NCI-H748 (cell line): ENCODE measurements at regions not wholly inside any gene's neighbourhood (a gene's known extent, or its start where the extent isn't known, plus 50 kb on each side); places are given as distances from the start of the nearest gene placed in this dataset.

ENCODE experiments used
- DNase-seq: peaks from one replicate; lab custom pipeline; 2025; ENCODE audit not compliant: unreplicated experiment; lab: John Stamatoyannopoulos, UW

- DNase-seq = no peak
These were observed 143.3 kb downstream of the GLI2 start for GRCh38 chr2:120878970-120879369.

GRCh38 chr2:120879431-120880295, 144.0 kb downstream of the GLI2 start:
- peak; percentile 55 for DNase-seq

- no peak for DNase-seq
These were observed 144.7 kb downstream of the GLI2 start for GRCh38 chr2:120880381-120880780.

- no peak for DNase-seq
These were observed 146.5 kb downstream of the GLI2 start for GRCh38 chr2:120881981-120882788.

GRCh38 chr2:120883607-120884440, 148.2 kb downstream of the GLI2 start:
- DNase-seq = no peak

- no peak for DNase-seq
These were observed 149.0 kb downstream of the GLI2 start for GRCh38 chr2:120884472-120885290.

- no peak for DNase-seq
These were observed 149.7 kb downstream of the GLI2 start for GRCh38 chr2:120885321-120885720.

DNA sequence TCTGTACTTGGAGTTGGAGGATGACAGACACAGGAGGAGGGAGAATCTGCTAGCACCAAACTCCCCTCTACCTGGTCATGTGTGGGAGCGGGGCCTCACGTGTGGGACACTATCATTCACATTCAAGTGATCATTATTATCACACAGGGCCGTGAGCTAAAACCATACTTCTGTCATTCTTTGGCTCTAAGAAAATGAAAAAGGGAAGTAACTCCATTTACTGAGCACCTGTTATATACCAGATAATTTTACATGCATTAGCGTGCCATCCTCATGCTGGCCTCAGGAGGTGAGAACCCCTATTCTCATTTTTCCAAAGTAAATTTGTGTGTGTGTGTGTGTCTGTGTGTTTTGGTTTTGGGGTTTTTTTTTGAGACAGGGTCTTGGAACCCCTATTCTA, 150.1 kb downstream of the GLI2 start:
- DNase-seq = no peak

DNA sequence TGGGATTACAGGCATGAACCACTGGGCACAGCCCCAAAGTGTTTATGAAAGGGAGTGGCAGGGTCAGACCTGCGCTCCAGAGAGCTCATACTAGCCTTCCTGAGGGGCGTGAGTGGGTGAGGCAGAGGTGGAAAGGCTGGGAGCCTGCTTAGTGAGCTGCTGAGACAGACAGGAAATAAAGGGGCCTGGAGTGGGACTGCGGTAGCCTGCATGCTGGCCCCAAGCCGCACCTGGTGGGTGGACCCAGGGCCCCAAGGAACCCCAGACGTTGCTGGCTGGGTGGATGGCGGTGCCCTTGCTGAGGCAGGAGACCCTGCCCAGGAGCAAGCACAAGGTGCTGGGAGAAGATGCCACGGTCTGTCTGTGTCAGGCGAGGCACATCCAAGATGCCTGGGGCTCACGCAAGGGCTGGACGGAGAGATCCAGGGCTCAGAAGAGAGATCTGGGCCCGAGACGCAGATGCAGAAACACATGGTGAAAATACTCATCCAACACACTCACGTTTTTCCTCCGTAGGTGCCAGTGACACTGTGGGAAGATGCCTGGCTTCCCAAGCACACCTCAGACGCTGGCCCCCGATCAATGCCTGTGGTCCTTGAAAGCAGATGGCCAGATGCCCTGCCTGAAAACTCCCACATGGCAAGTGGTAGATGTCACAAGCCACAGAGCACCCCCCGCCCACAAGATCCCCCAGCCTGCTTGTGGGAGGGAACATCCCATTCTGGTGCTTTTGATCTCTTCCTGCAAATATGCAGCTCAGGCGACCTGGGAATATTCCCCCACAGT, 151.1 kb downstream of the GLI2 start:
- DNase-seq = no peak

DNA sequence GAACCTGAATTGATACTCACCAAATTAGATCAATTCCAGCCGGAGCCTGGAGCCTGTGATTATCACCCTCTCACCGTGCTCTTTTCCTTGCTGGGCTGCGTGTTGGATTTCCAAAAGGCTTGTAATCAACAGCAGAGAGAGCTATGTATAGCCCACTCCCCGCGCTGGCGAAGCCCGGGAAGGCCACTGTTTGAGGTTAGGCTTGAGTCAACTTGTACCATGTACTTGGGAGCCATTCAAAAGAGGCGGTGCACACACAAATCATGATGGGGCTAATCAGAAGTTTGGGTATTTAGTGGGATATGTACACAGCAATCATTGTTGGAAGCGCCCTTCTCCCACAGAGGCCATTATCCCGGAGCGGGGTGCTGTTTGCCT, 151.6 kb downstream of the GLI2 start:
- DNase-seq = peak; percentile 77

DNA sequence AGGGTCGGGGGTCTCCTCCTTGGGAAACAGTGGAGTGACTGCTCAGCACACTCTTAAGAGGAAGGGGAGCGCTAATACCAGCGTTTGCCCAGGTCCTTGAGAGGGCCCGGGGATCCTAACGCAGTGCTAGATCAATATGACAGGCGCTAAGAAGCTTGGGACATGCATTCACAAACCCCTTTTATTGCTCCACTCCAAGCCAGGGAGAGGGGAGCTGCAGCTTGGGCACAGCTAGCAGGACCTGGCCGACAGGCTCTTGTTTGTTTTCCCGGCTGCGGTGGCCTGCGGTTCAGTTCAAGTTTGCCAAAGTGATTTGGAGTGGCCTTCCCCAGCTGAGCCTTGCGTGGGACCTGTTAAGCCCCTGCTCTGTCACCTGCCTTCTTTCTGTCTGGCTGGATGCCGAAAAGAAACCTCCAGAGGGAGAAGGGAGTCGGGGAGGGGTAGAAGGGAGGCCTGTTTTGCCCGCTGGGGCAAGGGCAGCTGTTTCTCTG, 152.1 kb downstream of the GLI2 start:
- peak; percentile 74 for DNase-seq

GRCh38 chr2:120888851-120889250, 153.2 kb downstream of the GLI2 start:
- DNase-seq = no peak

DNA sequence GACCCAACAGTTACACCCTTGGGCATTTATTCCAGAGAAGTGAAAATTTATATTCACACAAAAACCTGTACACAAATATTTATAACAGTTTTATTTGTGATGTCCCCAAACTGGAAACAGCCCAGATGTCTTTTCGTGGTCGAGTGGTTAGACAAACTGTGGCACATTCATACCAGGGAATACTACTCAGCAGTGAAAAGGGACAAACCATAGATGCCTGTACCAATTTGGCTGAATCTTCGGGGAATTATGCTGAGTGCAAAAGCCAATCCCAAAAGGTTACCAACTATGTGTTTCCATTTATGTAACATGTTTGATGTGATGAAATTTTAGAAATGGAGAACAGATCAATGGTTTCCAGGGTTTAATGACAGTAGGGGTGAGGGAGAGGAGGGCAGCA, 154.3 kb downstream of the GLI2 start:
- no peak for DNase-seq

GRCh38 chr2:120890566-120891360, 155.1 kb downstream of the GLI2 start:
- no peak for DNase-seq

DNA sequence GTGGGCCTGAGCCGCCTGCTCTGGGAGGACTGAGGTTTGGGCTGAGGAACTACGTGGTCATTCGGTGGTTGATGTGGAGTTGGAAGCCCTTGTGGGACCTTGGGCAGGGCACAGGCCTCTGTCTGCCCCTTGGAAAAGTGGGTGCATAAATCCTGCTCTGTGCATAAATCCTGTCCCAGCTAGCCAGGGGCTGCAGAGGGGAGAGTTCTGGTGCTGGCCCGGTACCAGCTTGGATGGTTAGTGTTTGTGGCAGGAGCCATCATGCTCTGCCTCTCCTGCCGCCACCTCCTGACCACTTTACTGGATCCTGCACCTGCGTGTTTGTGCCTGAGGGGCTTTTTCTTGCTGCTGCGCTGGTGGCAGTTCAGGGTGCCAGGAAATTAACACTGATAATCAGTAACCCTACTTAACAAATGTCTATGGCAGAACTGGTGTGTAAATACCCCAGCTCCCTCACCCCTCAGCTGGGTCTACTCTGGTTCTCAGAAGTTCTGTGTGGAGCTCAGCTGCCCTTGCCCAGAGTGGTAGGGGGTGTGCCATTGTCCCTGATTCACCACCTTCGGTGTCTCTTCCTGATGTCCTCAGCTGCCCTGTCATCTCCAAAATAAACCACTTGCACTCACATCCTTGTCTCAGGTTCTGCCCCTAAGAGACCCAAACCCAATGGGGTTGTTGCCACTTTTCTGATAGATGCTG, 156.8 kb downstream of the GLI2 start:
- no peak for DNase-seq

DNA sequence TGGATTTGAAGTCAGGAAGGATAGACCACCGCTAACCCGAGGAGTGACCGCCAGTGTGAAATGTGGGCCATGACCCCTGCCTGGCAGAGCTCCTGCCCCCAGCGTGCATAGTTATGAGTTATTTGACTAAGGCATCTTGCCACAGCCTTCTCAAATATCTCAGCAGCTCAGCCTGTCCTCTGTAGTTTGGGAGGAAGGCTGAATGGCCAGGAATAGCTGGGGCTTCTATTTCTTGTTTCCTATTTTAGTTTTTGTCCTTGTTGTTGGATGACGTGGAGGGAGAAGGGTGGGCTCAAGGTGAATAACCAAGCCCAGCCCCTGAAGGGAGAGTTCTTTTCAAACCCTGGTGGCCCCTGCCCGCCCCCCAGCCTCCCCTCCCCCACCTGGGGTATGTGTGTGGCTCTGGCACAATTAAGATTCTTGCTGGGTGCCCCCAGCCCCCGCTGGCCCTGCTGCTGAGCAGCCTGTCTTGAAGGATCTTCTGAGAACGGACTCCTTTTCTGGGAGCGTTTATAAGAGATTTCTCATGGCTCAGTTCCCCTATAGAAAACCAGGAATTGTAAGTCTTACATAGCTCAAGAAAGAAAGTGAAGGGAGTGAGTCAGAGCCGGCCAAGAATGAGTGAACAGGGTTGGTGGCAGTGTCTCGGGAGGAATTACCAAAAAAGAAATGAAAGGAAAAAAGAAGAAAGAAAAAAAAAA, 157.4 kb downstream of the GLI2 start:
- no peak for DNase-seq

- no peak for DNase-seq
These were observed 158.3 kb downstream of the GLI2 start for GRCh38 chr2:120893811-120894584.
